AML-193 (cell line): ENCODE measurements at regions not wholly inside any gene's neighbourhood (a gene's known extent, or its start where the extent isn't known, plus 50 kb on each side); places are given as distances from the start of the nearest gene placed in this dataset.

ENCODE experiments used
- DNase-seq, 2 experiments: peaks; one replicate each; lab custom pipeline; 2025; lab: John Stamatoyannopoulos, UW

- no peak for DNase-seq
Measured at GRCh38 chr6:114793428-114793827, 450.6 kb upstream of the HS3ST5 start.

- no peak for DNase-seq
Measured at GRCh38 chr6:114785235-114786127, 442.7 kb upstream of the HS3ST5 start.

- no peak for DNase-seq
Measured at GRCh38 chr6:114783783-114784182, 441.0 kb upstream of the HS3ST5 start.

- no peak for DNase-seq
Measured at GRCh38 chr6:114783083-114783482, 440.3 kb upstream of the HS3ST5 start.

GRCh38 chr6:114764866-114765265 is 422.0 kb upstream of the HS3ST5 start:
- no peak for DNase-seq

- DNase-seq = no peak
Measured at GRCh38 chr6:114762145-114762544, 419.3 kb upstream of the HS3ST5 start.

GRCh38 chr6:114747995-114748625 is 405.3 kb upstream of the HS3ST5 start:
- DNase-seq = peak; percentile 25 to 58

- no peak for DNase-seq
Measured at GRCh38 chr6:114740547-114740946, 397.7 kb upstream of the HS3ST5 start.

- no peak for DNase-seq
Measured at GRCh38 chr6:114739656-114740055, 396.8 kb upstream of the HS3ST5 start.

GRCh38 chr6:114735025-114735735 is 392.4 kb upstream of the HS3ST5 start:
- no peak for DNase-seq

GRCh38 chr6:114733596-114733995 is 390.8 kb upstream of the HS3ST5 start:
- DNase-seq = no peak

- no peak for DNase-seq
Measured at GRCh38 chr6:114718716-114719270, 376.0 kb upstream of the HS3ST5 start.

GRCh38 chr6:114718186-114718585 is 375.4 kb upstream of the HS3ST5 start:
- DNase-seq = no peak

- no peak for DNase-seq
Measured at GRCh38 chr6:114714836-114715507, 372.1 kb upstream of the HS3ST5 start.

- no peak for DNase-seq
Measured at GRCh38 chr6:114713690-114714089, 370.9 kb upstream of the HS3ST5 start.

GRCh38 chr6:114712129-114712662 is 369.4 kb upstream of the HS3ST5 start:
- DNase-seq = no peak

GRCh38 chr6:114707081-114707620 is 364.3 kb upstream of the HS3ST5 start:
- no peak for DNase-seq

- no peak for DNase-seq
Measured at GRCh38 chr6:114690625-114691024, 347.8 kb upstream of the HS3ST5 start.

GRCh38 chr6:114659513-114659912 is 316.7 kb upstream of the HS3ST5 start:
- DNase-seq = no peak

- no peak for DNase-seq
Measured at GRCh38 chr6:114651611-114652010, 308.8 kb upstream of the HS3ST5 start.

- no peak for DNase-seq
Measured at GRCh38 chr6:114650891-114651290, 308.1 kb upstream of the HS3ST5 start.
